Hematopoietic multipotent progenitor cell treated with erythropoietin and hydrocortisone succinate and interleukin-3 and kit ligand, for 8 days (in vitro differentiated cells): ENCODE measurements at regions not wholly inside any gene's neighbourhood (a gene's known extent, or its start where the extent isn't known, plus 50 kb on each side); places are given as distances from the start of the nearest gene placed in this dataset.

ENCODE experiments used
- DNase-seq: peaks from one replicate; pipeline ENCODE4 v3.0.0-alpha.2; 2015

- no peak for DNase-seq
These were observed 59.3 kb upstream of the KIAA1217 start for GRCh38 chr10:24149640-24150039.

- DNase-seq, result no peak
These were observed 58.1 kb upstream of the KIAA1217 start for GRCh38 chr10:24150853-24151252.

GRCh38 chr10:24152270-24152669 is 56.7 kb upstream of the KIAA1217 start:
- DNase-seq, result no peak

- DNase-seq, result no peak
These were observed 55.9 kb upstream of the KIAA1217 start for GRCh38 chr10:24153031-24153430.

DNA sequence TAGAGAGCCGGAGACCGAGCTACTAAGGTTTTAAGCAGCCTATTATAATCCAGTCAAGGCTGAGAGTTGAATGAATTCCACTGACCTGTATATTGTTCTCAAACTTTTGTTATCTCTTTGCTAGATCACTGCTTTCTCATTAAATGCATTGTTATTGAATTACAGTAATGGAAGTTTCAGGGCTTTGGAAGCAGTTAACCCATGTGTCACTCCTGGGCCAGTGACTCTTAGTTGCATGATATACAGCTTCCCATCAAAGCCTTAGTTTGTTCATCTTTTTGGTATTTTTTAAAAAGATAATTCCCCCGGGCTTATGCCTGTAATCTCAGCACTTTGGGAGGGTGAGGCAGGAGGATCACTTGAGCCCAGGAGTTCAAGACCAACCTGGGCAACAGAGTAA is 55.4 kb upstream of the KIAA1217 start:
- no peak for DNase-seq

DNA sequence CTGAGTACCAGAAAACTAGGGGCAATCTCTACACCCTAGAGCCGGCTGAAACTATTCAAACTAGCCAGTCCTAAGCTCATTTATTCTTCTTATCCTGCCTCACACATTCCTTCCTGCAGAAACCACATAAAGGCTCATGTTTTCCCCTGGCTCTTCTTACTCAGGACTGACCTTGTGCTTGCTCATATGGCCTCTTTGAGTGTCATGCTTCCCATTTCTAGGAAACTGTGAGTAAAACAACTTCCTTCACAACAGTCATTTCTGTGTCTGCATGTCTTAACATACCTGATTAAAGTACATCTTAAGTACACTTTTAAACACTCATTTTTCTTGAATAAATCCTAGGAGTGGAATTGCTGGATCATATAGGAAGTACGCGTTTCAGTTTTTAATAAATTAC is 52.3 kb upstream of the KIAA1217 start:
- no peak for DNase-seq

- DNase-seq, result no peak
These were observed 51.4 kb upstream of the KIAA1217 start for GRCh38 chr10:24157567-24157966.
